GM19035 (cell line): ENCODE measurements at regions not wholly inside any gene's neighbourhood (a gene's known extent, or its start where the extent isn't known, plus 50 kb on each side); places are given as distances from the start of the nearest gene placed in this dataset.
"Not testable (repeated sequence)": the region's sequence is repeated elsewhere in the genome, so short reads cannot be mapped to it uniquely, and the experiment has no call there.

Experiments
- ATAC-seq: cut with Tn5 transposase; IDR thresholded peaks from one replicate; pipeline ENCODE4 v1.9.1; 2021; ENCODE audit not compliant: unreplicated experiment

- no peak for ATAC-seq
These were observed 130.5 kb downstream of the FOXB1 start for GRCh38 chr15:60134609-60135008.

- no peak for ATAC-seq
These were observed 131.8 kb downstream of the FOXB1 start for GRCh38 chr15:60135961-60136360.

GRCh38 chr15:60137711-60138396, 133.7 kb downstream of the FOXB1 start:
- ATAC-seq: no peak

GRCh38 chr15:60138397-60138968, 134.4 kb downstream of the FOXB1 start:
- ATAC-seq: no peak

GRCh38 chr15:60152386-60152785, 148.3 kb downstream of the FOXB1 start:
- ATAC-seq: no peak

- ATAC-seq: no peak
These were observed 150.7 kb downstream of the FOXB1 start for GRCh38 chr15:60154764-60155325.

GRCh38 chr15:60155661-60156060, 151.6 kb downstream of the FOXB1 start:
- ATAC-seq: no peak

GRCh38 chr15:60160909-60161308, 156.8 kb downstream of the FOXB1 start:
- no peak for ATAC-seq

GRCh38 chr15:60161704-60162103, 157.6 kb downstream of the FOXB1 start:
- ATAC-seq: no peak

- no peak for ATAC-seq
These were observed 158.3 kb downstream of the FOXB1 start for GRCh38 chr15:60162251-60162967.

- ATAC-seq: no peak
These were observed 158.9 kb downstream of the FOXB1 start for GRCh38 chr15:60162968-60163355.

GRCh38 chr15:60165111-60165510, 161.0 kb downstream of the FOXB1 start:
- ATAC-seq: no peak

GRCh38 chr15:60172143-60172542, 168.0 kb downstream of the FOXB1 start:
- no peak for ATAC-seq

- ATAC-seq: no peak
These were observed 175.8 kb downstream of the FOXB1 start for GRCh38 chr15:60179786-60180391.

- not testable (repeated sequence) for ATAC-seq
These were observed 177.8 kb downstream of the FOXB1 start for GRCh38 chr15:60181957-60182356.

- no peak for ATAC-seq
These were observed 179.3 kb downstream of the FOXB1 start for GRCh38 chr15:60183366-60183765.

GRCh38 chr15:60184579-60184978, 180.5 kb downstream of the FOXB1 start:
- ATAC-seq: no peak

GRCh38 chr15:60191016-60191415, 186.9 kb downstream of the FOXB1 start:
- ATAC-seq: no peak

- no peak for ATAC-seq
These were observed 187.7 kb downstream of the FOXB1 start for GRCh38 chr15:60191821-60192220.

GRCh38 chr15:60195611-60196010, 191.5 kb downstream of the FOXB1 start:
- ATAC-seq: no peak

GRCh38 chr15:60204131-60204885, 193.5 kb downstream of the ANXA2 start:
- ATAC-seq: no peak
